H9 (cell line): ENCODE measurements at regions not wholly inside any gene's neighbourhood (a gene's known extent, or its start where the extent isn't known, plus 50 kb on each side); places are given as distances from the start of the nearest gene placed in this dataset.

ENCODE experiments used
- DNase-seq: peaks from one replicate; pipeline ENCODE4 v3.0.0-alpha.2; 2017
- H2AFZ ChIP-seq: one replicate; pipeline ENCODE4 v1.6.1; 2013; ENCODE audit warnings: mild to moderate bottlenecking, low read length, control low read depth, moderate library complexity
- H2AK5ac ChIP-seq: 2 replicates; pipeline ENCODE4 v1.6.1; 2013; ENCODE audit warnings: low read length, control low read depth, mixed read lengths; ENCODE audit not compliant: insufficient read length
- H2BK120ac ChIP-seq: one replicate; pipeline ENCODE4 v1.6.1; 2013; ENCODE audit warnings: low read depth, mild to moderate bottlenecking, low read length, control low read depth, inconsistent platforms; ENCODE audit not compliant: poor library complexity, severe bottlenecking
- H2BK12ac ChIP-seq: 2 replicates; pipeline ENCODE4 v1.6.1; 2013; ENCODE audit warnings: low read length, control low read depth, mixed read lengths, low read depth; ENCODE audit not compliant: insufficient read length
- H2BK15ac ChIP-seq: 2 replicates; pipeline ENCODE4 v1.6.1; 2013; ENCODE audit warnings: low read depth, low read length, control low read depth
- H2BK20ac ChIP-seq: one replicate; pipeline ENCODE4 v1.6.1; 2013; ENCODE audit warnings: low read depth, mild to moderate bottlenecking, low read length, control low read depth, inconsistent platforms; ENCODE audit not compliant: poor library complexity, severe bottlenecking
- H2BK5ac ChIP-seq: 2 replicates; pipeline ENCODE4 v1.6.1; 2013; ENCODE audit warnings: low read length, control low read depth, mixed read lengths; ENCODE audit not compliant: insufficient read length
- H3K14ac ChIP-seq: 2 replicates; pipeline ENCODE4 v1.6.1; 2013; ENCODE audit warnings: low read length, control low read depth; ENCODE audit not compliant: insufficient read depth
- H3K18ac ChIP-seq: 2 replicates; pipeline ENCODE4 v1.6.1; 2013; ENCODE audit warnings: low read depth, mild to moderate bottlenecking, mixed read lengths, low read length, control low read depth; ENCODE audit not compliant: insufficient read length
- H3K23ac ChIP-seq: 2 replicates; pipeline ENCODE4 v1.6.1; 2013; ENCODE audit warnings: low read length, control low read depth, mixed read lengths, low read depth; ENCODE audit not compliant: insufficient read length
- H3K23me2 ChIP-seq: 2 replicates; pipeline ENCODE4 v1.6.1; 2013; ENCODE audit warnings: low read depth, mild to moderate bottlenecking, mixed read lengths, low read length, control low read depth; ENCODE audit not compliant: insufficient read length, poor library complexity, severe bottlenecking
- H3K27ac ChIP-seq: 2 replicates; pipeline ENCODE4 v1.5.1; 2013; ENCODE audit warnings: low read length, control low read depth, mixed read lengths, low read depth; ENCODE audit not compliant: insufficient read length
- H3K27me3 ChIP-seq: 2 replicates; pipeline ENCODE4 v1.6.1; 2013; ENCODE audit warnings: low read length, control low read depth, inconsistent platforms; ENCODE audit not compliant: insufficient read depth
- H3K4ac ChIP-seq: 2 replicates; pipeline ENCODE4 v1.6.1; 2013; ENCODE audit warnings: low read depth, mild to moderate bottlenecking, control low read depth, inconsistent platforms, low read length, moderate library complexity
- H3K4me1 ChIP-seq: 2 replicates; pipeline ENCODE4 v1.6.1; 2013; ENCODE audit warnings: low read length, control low read depth, inconsistent platforms; ENCODE audit not compliant: insufficient read depth
- H3K4me2 ChIP-seq: 2 replicates; pipeline ENCODE4 v1.6.1; 2013; ENCODE audit warnings: low read length, control low read depth, mixed read lengths; ENCODE audit not compliant: insufficient read length, insufficient read depth
- H3K56ac ChIP-seq: 2 replicates; pipeline ENCODE4 v1.6.1; 2013; ENCODE audit warnings: low read depth, mild to moderate bottlenecking, mixed read lengths, low read length, control low read depth; ENCODE audit not compliant: insufficient read length
- H3K79me1 ChIP-seq: 2 replicates; pipeline ENCODE4 v1.6.1; 2013; ENCODE audit warnings: low read depth, mild to moderate bottlenecking, moderate library complexity, low read length, control low read depth, inconsistent platforms; ENCODE audit not compliant: insufficient read depth, poor library complexity, severe bottlenecking
- H3K79me2 ChIP-seq: 2 replicates; pipeline ENCODE4 v1.6.1; 2013; ENCODE audit warnings: low read length, control low read depth, inconsistent platforms; ENCODE audit not compliant: insufficient read depth
- H3K9ac ChIP-seq: 2 replicates; pipeline ENCODE4 v1.6.1; 2013; ENCODE audit warnings: low read length, control low read depth, mixed read lengths; ENCODE audit not compliant: insufficient read length; ENCODE audit errors: extremely low read depth
- H3K9me3 ChIP-seq: one replicate; pipeline ENCODE4 v1.6.1; 2013; ENCODE audit warnings: low read depth, low read length, inconsistent platforms; ENCODE audit not compliant: control insufficient read depth
- H3T11ph ChIP-seq: one replicate; pipeline ENCODE4 v1.6.1; 2013; ENCODE audit warnings: mild to moderate bottlenecking, low read length, control low read depth, inconsistent platforms
- H4K20me1 ChIP-seq: one replicate; pipeline ENCODE4 v1.6.1; 2013; ENCODE audit not compliant: control insufficient read depth, insufficient read length, insufficient read depth
- H4K5ac ChIP-seq: 2 replicates; pipeline ENCODE4 v1.6.1; 2013; ENCODE audit warnings: low read depth, mild to moderate bottlenecking, mixed read lengths, low read length, control low read depth; ENCODE audit not compliant: insufficient read length
- H4K8ac ChIP-seq: replicated peaks from 2 replicates; pipeline ENCODE4 v1.6.1; 2013; ENCODE audit warnings: low read length, control low read depth, mixed read lengths, low read depth; ENCODE audit not compliant: insufficient read length
- H4K91ac ChIP-seq: 2 replicates; pipeline ENCODE4 v1.6.1; 2013; ENCODE audit warnings: low read depth, mild to moderate bottlenecking, moderate library complexity, mixed read lengths, low read length, control low read depth; ENCODE audit not compliant: insufficient read length
- H3K27ac Mint-ChIP-seq, 3 experiments: 2 replicates in 2 of 3; 3 replicates in 1 of 3; pipeline ENCODE4 v1.8.0; 2020 to 2021; ENCODE audit warnings: mixed read lengths in 3 of 3, mild to moderate bottlenecking in 1 of 3, moderate library complexity in 1 of 3
- H3K27me3 Mint-ChIP-seq: 2 replicates; pipeline ENCODE4 v1.8.0; 2021; ENCODE audit warnings: low read depth, mild to moderate bottlenecking, moderate library complexity, mixed read lengths
- H3K36me3 Mint-ChIP-seq, 3 experiments: 2 replicates in 2 of 3; 3 replicates in 1 of 3; pipeline ENCODE4 v1.8.0; 2020 to 2021; ENCODE audit warnings: low read depth in 3 of 3, mixed read lengths in 3 of 3; ENCODE audit not compliant: insufficient read depth in 1 of 3
- H3K4me1 Mint-ChIP-seq, 2 experiments: 2 replicates each; pipeline ENCODE4 v1.8.0; 2020; ENCODE audit warnings: mixed read lengths in 2 of 2
- H3K4me3 Mint-ChIP-seq, 2 experiments: 2 replicates in 1 of 2; 3 replicates in 1 of 2; pipeline ENCODE4 v1.8.0; 2020 to 2021; ENCODE audit warnings: mild to moderate bottlenecking in 2 of 2, mixed read lengths in 2 of 2, moderate library complexity in 1 of 2
- H3K9me3 Mint-ChIP-seq, 2 experiments: 2 replicates in 1 of 2; 3 replicates in 1 of 2; pipeline ENCODE4 v1.8.0; 2020; ENCODE audit warnings: mild to moderate bottlenecking in 2 of 2, mixed read lengths in 2 of 2, moderate library complexity in 1 of 2
- WGBS: extraction: QIAGEN DNeasy Blood & Tissue Kit; methylation state at CpG from one replicate; pipeline ENCODE4 v1.1.7; 2013; ENCODE audit warnings: missing lambda C conversion rate, low lambda C conversion rate, mixed read lengths; ENCODE audit not compliant: insufficient read length; ENCODE audit errors: extremely low coverage; 5-methylcytosine and 5-hydroxymethylcytosine counted together
- TF ChIP-seq, protein P1 (sequence below): fragments of 200-600 bp; sonication (generic); conservative IDR thresholded peaks from 3 replicates; pipeline ENCODE4 v1.8.0; 2021; ENCODE audit warnings: antibody characterized with exemption, mild to moderate bottlenecking

GRCh38 chr11:25317216-25317615, 820.4 kb downstream of the LUZP2 start:
- no peak overlapping the region for H2AK5ac ChIP-seq
- H3K27me3 ChIP-seq = no peaks in the 10 kb centered on the region
- Mint-ChIP-seq H3K27me3 (no peaks in the 10 kb centered on the region), H3K36me3 (no peaks in the 10 kb centered on the region), H3K4me1 (no peaks in the 10 kb centered on the region), H3K4me3 (no peak overlapping the region), H3K9me3 (no peaks in the 10 kb centered on the region), H3K27ac (no peak overlapping the region)
- H3K23me2 ChIP-seq = no peaks in the 10 kb centered on the region
- H4K20me1 ChIP-seq = no peaks in the 10 kb centered on the region
- H3K56ac ChIP-seq = no peak overlapping the region
- H3K79me1 ChIP-seq = no peaks in the 10 kb centered on the region
- DNase-seq = no peak
- no peak overlapping the region for H3T11ph ChIP-seq
- no peak overlapping the region for H2BK120ac ChIP-seq
- no peak overlapping the region for H3K14ac ChIP-seq
- H3K4ac ChIP-seq = no peak overlapping the region
- no peak overlapping the region for H3K9ac ChIP-seq
- no peak overlapping the region for H2BK5ac ChIP-seq
- H4K91ac ChIP-seq = no peak overlapping the region
- whole genome bisulfite sequencing = no CpG with 5 or more reads among the region's 2 CpGs
- no peak overlapping the region for H3K18ac ChIP-seq
- H3K79me2 ChIP-seq = no peaks in the 10 kb centered on the region
- TF ChIP-seq, protein P1, sequence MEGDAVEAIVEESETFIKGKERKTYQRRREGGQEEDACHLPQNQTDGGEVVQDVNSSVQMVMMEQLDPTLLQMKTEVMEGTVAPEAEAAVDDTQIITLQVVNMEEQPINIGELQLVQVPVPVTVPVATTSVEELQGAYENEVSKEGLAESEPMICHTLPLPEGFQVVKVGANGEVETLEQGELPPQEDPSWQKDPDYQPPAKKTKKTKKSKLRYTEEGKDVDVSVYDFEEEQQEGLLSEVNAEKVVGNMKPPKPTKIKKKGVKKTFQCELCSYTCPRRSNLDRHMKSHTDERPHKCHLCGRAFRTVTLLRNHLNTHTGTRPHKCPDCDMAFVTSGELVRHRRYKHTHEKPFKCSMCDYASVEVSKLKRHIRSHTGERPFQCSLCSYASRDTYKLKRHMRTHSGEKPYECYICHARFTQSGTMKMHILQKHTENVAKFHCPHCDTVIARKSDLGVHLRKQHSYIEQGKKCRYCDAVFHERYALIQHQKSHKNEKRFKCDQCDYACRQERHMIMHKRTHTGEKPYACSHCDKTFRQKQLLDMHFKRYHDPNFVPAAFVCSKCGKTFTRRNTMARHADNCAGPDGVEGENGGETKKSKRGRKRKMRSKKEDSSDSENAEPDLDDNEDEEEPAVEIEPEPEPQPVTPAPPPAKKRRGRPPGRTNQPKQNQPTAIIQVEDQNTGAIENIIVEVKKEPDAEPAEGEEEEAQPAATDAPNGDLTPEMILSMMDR = no peak
- no peak overlapping the region for H2BK20ac ChIP-seq
- no peak overlapping the region for H3K27ac ChIP-seq
- no peak overlapping the region for H3K4me2 ChIP-seq
- H4K8ac ChIP-seq = no peak overlapping the region
- no peaks in the 10 kb centered on the region for H3K4me1 ChIP-seq
- no peak overlapping the region for H2AFZ ChIP-seq
- no peak overlapping the region for H2BK12ac ChIP-seq
- no peak overlapping the region for H4K5ac ChIP-seq
- no peaks in the 10 kb centered on the region for H3K9me3 ChIP-seq
- H3K23ac ChIP-seq = no peak overlapping the region
- no peak overlapping the region for H2BK15ac ChIP-seq
